ENCODE measurements at regions not wholly inside any gene's neighbourhood (a gene's known extent, or its start where the extent isn't known, plus 50 kb on each side); places are given as distances from the start of the nearest gene placed in this dataset.

DNA sequence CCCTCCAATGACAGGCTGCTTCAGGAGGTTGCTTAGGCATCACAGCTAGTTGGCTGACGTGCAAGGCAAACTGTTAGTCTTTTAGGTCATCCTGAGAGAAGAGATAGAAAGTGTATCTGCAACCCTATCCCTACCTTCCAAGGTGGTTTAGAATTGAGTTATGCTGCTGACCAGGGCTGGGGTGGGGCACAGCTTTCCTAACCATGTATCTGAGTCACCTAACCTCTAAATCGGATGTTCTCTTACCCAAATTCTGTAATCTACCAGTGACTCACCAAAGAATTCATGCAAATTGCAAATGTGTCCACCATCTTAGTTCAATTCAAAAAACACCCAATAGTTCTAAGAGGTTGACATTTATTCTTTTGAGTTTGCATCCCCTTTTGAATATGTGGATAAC, 107.2 kb upstream of the DYNLRB2 start:
- TF ChIP-seq, protein P1, sequence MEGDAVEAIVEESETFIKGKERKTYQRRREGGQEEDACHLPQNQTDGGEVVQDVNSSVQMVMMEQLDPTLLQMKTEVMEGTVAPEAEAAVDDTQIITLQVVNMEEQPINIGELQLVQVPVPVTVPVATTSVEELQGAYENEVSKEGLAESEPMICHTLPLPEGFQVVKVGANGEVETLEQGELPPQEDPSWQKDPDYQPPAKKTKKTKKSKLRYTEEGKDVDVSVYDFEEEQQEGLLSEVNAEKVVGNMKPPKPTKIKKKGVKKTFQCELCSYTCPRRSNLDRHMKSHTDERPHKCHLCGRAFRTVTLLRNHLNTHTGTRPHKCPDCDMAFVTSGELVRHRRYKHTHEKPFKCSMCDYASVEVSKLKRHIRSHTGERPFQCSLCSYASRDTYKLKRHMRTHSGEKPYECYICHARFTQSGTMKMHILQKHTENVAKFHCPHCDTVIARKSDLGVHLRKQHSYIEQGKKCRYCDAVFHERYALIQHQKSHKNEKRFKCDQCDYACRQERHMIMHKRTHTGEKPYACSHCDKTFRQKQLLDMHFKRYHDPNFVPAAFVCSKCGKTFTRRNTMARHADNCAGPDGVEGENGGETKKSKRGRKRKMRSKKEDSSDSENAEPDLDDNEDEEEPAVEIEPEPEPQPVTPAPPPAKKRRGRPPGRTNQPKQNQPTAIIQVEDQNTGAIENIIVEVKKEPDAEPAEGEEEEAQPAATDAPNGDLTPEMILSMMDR (conservative IDR thresholded peaks at IDR 0.05; ENCODE audit: low read length): no peak
- no peak for TF ChIP-seq EZH2phosphoT487 (IDR thresholded peaks at IDR 0.05; ENCODE audit: borderline replicate concordance)
- Histone ChIP-seq H3K9me2 (replicated peaks; ENCODE audit: low read depth, low read length) (no peaks in the 10 kb centered on the region), H3F3A (ENCODE audit: low read depth) (no peaks in the 10 kb centered on the region), H3K9ac (ENCODE audit: low read depth, low read length, poor library complexity, severe bottlenecking) (no peak overlapping the region), H3K79me2 (ENCODE audit: insufficient read depth, low read length) (no peaks in the 10 kb centered on the region), H3K9me3 (ENCODE audit: insufficient read depth, low read depth, low read length) (no peaks in the 10 kb centered on the region), H3K4me2 (ENCODE audit: low read depth, low read length, poor library complexity, severe bottlenecking) (no peak overlapping the region), H2AFZ (ENCODE audit: low read length) (no peak overlapping the region), H3K36me3 (ENCODE audit: insufficient read depth, low read length) (no peaks in the 10 kb centered on the region), H3K4me3 (ENCODE audit: low read length, poor library complexity, severe bottlenecking) (no peak overlapping the region), H3K27me3 (ENCODE audit: insufficient read depth, low read length, poor library complexity, severe bottlenecking) (no peaks in the 10 kb centered on the region), H4K20me1 (ENCODE audit: insufficient read depth, low read length, poor library complexity, severe bottlenecking) (no peaks in the 10 kb centered on the region), H3K4me1 (ENCODE audit: insufficient read depth, low read length, poor library complexity, severe bottlenecking) (no peaks in the 10 kb centered on the region)

DNA sequence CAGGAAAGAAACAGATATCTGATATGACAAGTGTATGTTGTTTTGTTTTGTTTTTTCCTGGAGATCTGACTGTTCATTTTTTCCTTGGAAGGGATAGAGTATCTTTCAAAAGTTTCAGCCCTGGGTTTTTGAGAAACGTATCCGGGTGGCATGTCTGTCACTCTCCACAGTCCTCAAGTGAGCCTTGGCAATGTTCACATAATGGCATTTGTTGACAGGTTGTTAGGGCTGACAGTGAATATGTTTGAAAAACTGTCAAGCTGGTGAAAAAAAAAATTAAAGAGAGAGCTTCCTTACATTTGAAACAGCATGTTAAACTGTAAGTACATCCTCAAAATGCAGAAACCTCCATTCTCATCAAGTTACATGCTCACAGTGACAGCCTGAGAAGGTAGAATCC, 113.0 kb upstream of the DYNLRB2 start:
- Histone ChIP-seq H4K20me1 (ENCODE audit: insufficient read depth, low read length, poor library complexity, severe bottlenecking) (no peaks in the 10 kb centered on the region), H3K4me2 (ENCODE audit: low read depth, low read length, poor library complexity, severe bottlenecking) (no peak overlapping the region), H3K4me3 (ENCODE audit: low read length, poor library complexity, severe bottlenecking) (no peak overlapping the region), H3F3A (ENCODE audit: low read depth) (no peaks in the 10 kb centered on the region), H3K36me3 (ENCODE audit: insufficient read depth, low read length) (no peaks in the 10 kb centered on the region), H2AFZ (ENCODE audit: low read length) (no peak overlapping the region), H3K9me3 (ENCODE audit: insufficient read depth, low read depth, low read length) (no peaks in the 10 kb centered on the region), H3K27me3 (ENCODE audit: insufficient read depth, low read length, poor library complexity, severe bottlenecking) (no peaks in the 10 kb centered on the region), H3K79me2 (ENCODE audit: insufficient read depth, low read length) (no peaks in the 10 kb centered on the region), H3K9me2 (replicated peaks; ENCODE audit: low read depth, low read length) (no peaks in the 10 kb centered on the region), H3K9ac (ENCODE audit: low read depth, low read length, poor library complexity, severe bottlenecking) (no peak overlapping the region), H3K4me1 (ENCODE audit: insufficient read depth, low read length, poor library complexity, severe bottlenecking) (no peaks in the 10 kb centered on the region)
- TF ChIP-seq EZH2phosphoT487 (IDR thresholded peaks at IDR 0.05; ENCODE audit: borderline replicate concordance): no peak
- TF ChIP-seq, protein P1 (conservative IDR thresholded peaks at IDR 0.05; ENCODE audit: low read length): no peak

DNA sequence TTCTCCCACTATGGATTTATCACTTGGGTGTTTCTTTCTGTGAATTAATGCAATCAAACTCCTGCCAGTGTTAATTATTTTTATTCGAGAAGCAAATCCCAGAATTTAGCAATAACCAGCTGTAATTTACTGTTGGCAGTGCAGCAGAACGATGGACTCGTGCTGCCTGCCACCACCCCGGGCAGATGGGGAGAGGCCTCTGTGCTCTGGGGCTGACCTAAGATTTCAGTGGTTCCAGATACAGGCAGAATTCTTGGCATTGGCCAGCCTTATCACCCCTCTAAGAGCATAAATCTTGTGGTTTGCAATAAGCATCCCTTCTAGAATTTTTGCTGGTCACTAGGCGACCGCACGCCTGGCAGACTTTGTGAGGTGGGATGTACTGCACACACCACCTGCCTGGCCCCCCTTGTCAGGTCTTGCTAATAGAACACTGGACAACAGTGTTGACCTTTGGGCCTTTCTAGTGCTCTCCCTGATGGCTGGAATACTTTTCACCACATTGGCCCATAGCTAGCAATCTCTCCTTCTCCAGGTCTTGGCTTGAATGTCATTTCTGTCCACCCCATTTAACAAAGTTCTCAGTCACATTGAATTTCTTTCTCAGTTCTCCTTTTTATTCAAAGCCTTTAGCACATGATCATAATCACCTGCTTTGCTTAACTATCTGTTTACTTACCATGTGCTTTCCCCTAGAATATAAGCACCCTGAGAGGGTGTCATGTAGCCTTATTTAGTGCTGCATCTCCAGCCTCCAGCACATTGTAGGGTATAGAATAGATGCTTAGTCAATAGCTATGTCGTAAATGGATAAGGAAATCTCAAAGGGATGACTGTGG, 122.1 kb upstream of the DYNLRB2 start:
- Histone ChIP-seq H3K36me3 (ENCODE audit: insufficient read depth, low read length) (no peaks in the 10 kb centered on the region), H3K9me2 (replicated peaks; ENCODE audit: low read depth, low read length) (no peaks in the 10 kb centered on the region), H3K9me3 (ENCODE audit: insufficient read depth, low read depth, low read length) (no peaks in the 10 kb centered on the region), H3K79me2 (ENCODE audit: insufficient read depth, low read length) (no peaks in the 10 kb centered on the region), H3K4me3 (ENCODE audit: low read length, poor library complexity, severe bottlenecking) (no peak overlapping the region), H3K9ac (ENCODE audit: low read depth, low read length, poor library complexity, severe bottlenecking) (no peak overlapping the region), H4K20me1 (ENCODE audit: insufficient read depth, low read length, poor library complexity, severe bottlenecking) (no peaks in the 10 kb centered on the region), H3K4me2 (ENCODE audit: low read depth, low read length, poor library complexity, severe bottlenecking) (no peak overlapping the region), H3K4me1 (ENCODE audit: insufficient read depth, low read length, poor library complexity, severe bottlenecking) (no peaks in the 10 kb centered on the region), H3F3A (ENCODE audit: low read depth) (no peaks in the 10 kb centered on the region), H3K27me3 (ENCODE audit: insufficient read depth, low read length, poor library complexity, severe bottlenecking) (no peaks in the 10 kb centered on the region), H2AFZ (ENCODE audit: low read length) (no peak overlapping the region)
- TF ChIP-seq, protein P1 (conservative IDR thresholded peaks at IDR 0.05; ENCODE audit: low read length): no peak
- no peak for TF ChIP-seq EZH2phosphoT487 (IDR thresholded peaks at IDR 0.05; ENCODE audit: borderline replicate concordance)
